GM12864 (cell line): ENCODE measurements at regions not wholly inside any gene's neighbourhood (a gene's known extent, or its start where the extent isn't known, plus 50 kb on each side); places are given as distances from the start of the nearest gene placed in this dataset.

ENCODE experiments used
- DNase-seq: peaks from one replicate; pipeline ENCODE4 v3.0.0-alpha.2; 2011; ENCODE audit warnings: low read depth
- H3K4me3 ChIP-seq: 2 replicates; pipeline ENCODE4 v1.5.1; 2011; ENCODE audit warnings: mild to moderate bottlenecking, low read depth, low read length, control low read depth
- TF ChIP-seq, protein P1 (sequence below): IDR thresholded peaks from 2 replicates; pipeline ENCODE4 v1.5.1; 2011; ENCODE audit warnings: low read depth, mild to moderate bottlenecking, moderate library complexity, low read length, control low read depth, inconsistent platforms; ENCODE audit errors: missing control alignments

DNA sequence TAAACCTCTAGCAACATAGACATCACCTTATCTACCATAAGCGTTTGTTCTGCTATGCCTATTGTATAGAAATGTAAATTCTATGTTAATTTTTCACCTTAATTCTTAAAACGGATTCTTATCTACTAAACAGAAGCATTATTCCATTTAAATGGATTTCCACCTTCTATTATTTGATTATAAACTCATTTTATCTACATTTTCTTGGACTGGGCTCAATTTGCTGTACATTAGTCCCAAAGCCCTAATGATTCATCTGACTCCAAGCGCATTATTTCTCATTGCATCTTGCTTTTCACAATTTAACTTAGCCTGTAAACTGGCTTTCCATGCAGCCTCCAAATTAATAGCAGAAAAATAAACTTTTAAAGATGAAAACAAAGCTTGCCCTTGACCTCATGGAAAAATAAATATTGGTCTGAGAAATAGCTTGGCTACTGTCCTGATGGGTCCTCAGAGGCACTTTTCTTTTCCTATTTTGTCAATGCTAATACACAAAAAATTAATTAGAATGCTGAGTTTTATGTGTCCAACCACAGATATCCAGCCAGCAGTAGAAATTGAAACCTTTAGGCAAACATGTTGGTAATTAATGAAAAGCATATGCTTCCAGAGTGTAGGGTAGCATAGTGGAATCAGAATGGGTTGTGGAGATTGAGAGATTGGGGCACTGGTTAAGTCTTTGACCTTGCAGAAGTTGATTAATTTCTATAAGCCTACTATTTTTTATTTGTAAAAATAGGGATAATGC, 81.4 kb upstream of the CFAP20DC start:
- TF ChIP-seq, protein P1, sequence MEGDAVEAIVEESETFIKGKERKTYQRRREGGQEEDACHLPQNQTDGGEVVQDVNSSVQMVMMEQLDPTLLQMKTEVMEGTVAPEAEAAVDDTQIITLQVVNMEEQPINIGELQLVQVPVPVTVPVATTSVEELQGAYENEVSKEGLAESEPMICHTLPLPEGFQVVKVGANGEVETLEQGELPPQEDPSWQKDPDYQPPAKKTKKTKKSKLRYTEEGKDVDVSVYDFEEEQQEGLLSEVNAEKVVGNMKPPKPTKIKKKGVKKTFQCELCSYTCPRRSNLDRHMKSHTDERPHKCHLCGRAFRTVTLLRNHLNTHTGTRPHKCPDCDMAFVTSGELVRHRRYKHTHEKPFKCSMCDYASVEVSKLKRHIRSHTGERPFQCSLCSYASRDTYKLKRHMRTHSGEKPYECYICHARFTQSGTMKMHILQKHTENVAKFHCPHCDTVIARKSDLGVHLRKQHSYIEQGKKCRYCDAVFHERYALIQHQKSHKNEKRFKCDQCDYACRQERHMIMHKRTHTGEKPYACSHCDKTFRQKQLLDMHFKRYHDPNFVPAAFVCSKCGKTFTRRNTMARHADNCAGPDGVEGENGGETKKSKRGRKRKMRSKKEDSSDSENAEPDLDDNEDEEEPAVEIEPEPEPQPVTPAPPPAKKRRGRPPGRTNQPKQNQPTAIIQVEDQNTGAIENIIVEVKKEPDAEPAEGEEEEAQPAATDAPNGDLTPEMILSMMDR: no peak
- DNase-seq: no peak

DNA sequence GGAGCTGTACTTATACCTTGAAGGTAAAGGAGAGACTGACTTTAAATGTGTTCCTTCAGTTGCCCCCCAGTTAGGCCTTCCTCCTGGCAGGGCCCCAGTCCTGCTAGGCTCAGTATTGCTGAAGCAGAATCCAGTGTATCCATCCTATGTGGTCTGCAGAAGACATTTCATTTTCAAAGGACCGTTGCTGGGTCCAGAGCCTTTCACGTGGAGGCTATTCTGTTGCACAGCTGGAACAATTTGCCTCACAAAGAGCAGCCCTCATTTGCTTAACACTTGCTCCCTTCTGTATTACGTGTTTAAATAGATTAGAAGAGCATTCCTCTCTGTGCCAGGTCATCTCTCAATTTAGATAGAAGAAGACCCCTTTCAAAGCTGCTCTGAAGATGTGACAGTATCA, 78.9 kb upstream of the CFAP20DC start:
- DNase-seq: no peak
- TF ChIP-seq, protein P1: no peak
- H3K4me3 ChIP-seq: no peak overlapping the region

More for the DNA sequence above, 81.4 kb upstream of the CFAP20DC start:
- H3K4me3 ChIP-seq: no peak overlapping the region

DNA sequence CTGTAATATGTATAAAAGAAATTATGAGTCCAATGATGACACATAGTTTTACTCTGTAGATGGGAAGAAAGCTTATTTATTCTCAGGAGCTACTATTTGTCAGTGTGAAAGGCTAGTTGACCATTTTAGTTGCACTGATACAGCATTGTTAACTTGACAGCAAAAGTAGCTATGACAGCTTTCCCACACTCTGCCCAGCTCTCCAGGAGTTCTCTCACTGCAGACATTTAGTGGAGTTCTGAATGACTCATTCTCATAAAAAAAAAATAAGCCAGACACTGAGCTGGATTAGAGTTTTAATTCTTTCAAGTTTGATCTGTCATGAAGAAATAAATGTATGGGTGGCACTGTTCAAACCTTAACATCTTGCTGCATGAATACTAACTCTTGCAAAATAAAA, 77.2 kb upstream of the CFAP20DC start:
- no peak for DNase-seq
- TF ChIP-seq, protein P1: no peak

DNA sequence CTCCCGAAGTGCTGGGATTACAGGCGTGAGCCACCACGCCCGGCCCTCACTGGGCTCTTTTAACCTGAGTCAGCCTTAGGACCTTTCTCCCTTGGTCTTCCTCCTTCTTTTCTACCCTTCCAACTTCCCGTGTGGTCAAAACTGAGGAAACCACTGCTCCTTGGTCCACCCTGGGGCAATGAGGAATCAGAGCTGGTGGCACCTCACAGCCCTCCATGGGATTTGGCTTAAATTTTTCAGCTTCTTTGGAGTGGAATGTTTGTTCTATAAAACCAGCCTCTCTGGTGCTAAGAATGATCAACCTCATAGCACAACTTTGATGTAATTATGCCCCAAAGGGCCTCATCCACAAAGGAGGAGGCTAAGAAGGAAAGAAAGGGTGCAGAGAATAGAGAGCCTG, 76.6 kb upstream of the CFAP20DC start:
- H3K4me3 ChIP-seq: no peak overlapping the region
- no peak for DNase-seq
- TF ChIP-seq, protein P1: no peak

More for the DNA sequence above, 77.2 kb upstream of the CFAP20DC start:
- H3K4me3 ChIP-seq: no peak overlapping the region

DNA sequence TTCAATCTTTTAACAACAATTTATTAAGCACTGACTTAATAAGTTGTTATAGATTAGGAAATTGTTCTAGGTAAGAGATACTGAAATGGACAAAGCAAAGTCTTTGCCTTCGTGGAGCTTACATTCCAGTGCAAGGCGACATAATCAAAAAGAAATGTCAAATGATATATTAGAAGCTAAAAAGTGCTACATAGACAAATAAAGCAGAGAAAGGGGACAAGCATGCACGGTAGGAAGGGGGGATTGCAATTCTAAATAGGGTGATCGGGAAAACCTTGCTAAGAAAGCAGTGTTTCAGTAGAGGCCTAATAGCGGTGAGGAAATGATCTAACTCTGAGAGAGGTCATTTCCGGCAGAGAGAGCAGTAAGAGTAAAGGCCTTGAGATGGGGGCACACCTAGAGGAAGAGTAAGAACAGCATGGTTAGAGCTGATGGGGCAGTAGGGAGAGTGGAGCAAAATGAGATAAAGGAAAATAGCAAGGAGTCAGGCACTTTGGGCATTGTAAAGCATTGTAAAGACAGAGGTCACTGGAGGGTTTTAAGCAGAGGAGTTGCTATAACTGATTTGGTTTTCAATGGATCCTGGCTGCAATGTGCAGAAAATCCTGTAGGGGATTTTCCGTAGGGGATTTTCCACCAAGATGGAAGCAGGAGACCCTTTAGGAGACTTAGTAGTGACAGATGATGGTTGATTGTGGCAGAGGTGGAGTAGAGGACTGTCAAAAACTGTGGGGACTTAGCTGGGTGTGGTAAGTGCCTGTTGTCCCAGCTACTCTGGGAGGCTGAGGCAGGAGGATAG, 71.7 kb upstream of the CFAP20DC start:
- TF ChIP-seq, protein P1: peak; percentile 18

DNA sequence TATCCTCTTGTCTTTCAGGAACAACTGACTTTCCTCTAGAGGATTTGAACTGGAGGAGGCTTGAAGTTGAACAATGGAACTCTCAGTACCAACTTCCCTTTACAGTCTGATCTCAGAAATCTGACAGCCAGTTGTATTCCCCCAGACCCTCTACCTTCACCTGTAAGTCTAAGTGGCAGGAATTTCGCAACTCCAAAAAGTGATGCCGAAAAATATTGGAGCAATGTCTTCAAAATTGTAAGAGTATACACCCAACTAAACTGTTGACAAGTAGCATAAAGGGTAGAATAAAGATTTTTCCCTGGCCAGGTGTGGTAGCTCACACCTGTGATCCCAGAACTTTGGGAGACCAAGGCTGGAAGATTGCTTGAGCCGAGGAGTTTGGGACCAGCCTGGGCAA, 69.1 kb upstream of the CFAP20DC start:
- TF ChIP-seq, protein P1: no peak

More for the DNA sequence above, 71.7 kb upstream of the CFAP20DC start:
- no peak for DNase-seq
- no peak overlapping the region for H3K4me3 ChIP-seq

More for the DNA sequence above, 69.1 kb upstream of the CFAP20DC start:
- no peak overlapping the region for H3K4me3 ChIP-seq
- no peak for DNase-seq
